Neural progenitor cell (in vitro differentiated cells): ENCODE measurements at regions not wholly inside any gene's neighbourhood (a gene's known extent, or its start where the extent isn't known, plus 50 kb on each side); places are given as distances from the start of the nearest gene placed in this dataset.
A peak's percentile ranks its signal among the peaks of the same experiment; 100 is the strongest.

Source experiments
- DNase-seq: peaks from one replicate; pipeline ENCODE4 v3.0.0-alpha.2; 2016; ENCODE audit warnings: low spot score
- H2AFZ ChIP-seq: fragments of 200-600 bp; sonication (generic); replicated peaks from 2 replicates; pipeline ENCODE4 v1.6.1; 2016; ENCODE audit warnings: antibody characterized with exemption
- H3F3A ChIP-seq: fragments of 200-600 bp; sonication (generic); 2 replicates; pipeline ENCODE4 v1.6.1; 2016; ENCODE audit warnings: antibody characterized with exemption, low read depth
- H3K27ac ChIP-seq: fragments of 200-600 bp; sonication (generic); 2 replicates; pipeline ENCODE4 v1.5.1; 2016; ENCODE audit warnings: mild to moderate bottlenecking
- H3K27me3 ChIP-seq: fragments of 200-600 bp; sonication (generic); 2 replicates; pipeline ENCODE4 v1.6.1; 2016; ENCODE audit warnings: mild to moderate bottlenecking, moderate library complexity
- H3K36me3 ChIP-seq: fragments of 200-600 bp; sonication (generic); 2 replicates; pipeline ENCODE4 v1.5.1; 2016
- H3K4me1 ChIP-seq: fragments of 200-600 bp; sonication (generic); 2 replicates; pipeline ENCODE4 v1.6.1; 2016; ENCODE audit warnings: mixed run types
- H3K4me2 ChIP-seq: fragments of 200-600 bp; sonication (generic); 2 replicates; pipeline ENCODE4 v1.6.1; 2016
- H3K4me3 ChIP-seq: fragments of 200-600 bp; sonication (generic); 2 replicates; pipeline ENCODE4 v1.5.1; 2016
- H3K79me2 ChIP-seq: fragments of 200-600 bp; sonication (generic); 2 replicates; pipeline ENCODE4 v1.6.1; 2016; ENCODE audit warnings: low read depth
- H3K9ac ChIP-seq: fragments of 200-600 bp; sonication (generic); 2 replicates; pipeline ENCODE4 v1.6.1; 2016
- H3K9me3 ChIP-seq: fragments of 200-600 bp; sonication (generic); 2 replicates; pipeline ENCODE4 v1.5.1; 2016; ENCODE audit warnings: low read depth
- H4K20me1 ChIP-seq: fragments of 200-600 bp; sonication (generic); 2 replicates; pipeline ENCODE4 v1.6.1; 2016; ENCODE audit warnings: low read depth
- H3K27ac Mint-ChIP-seq: 3 replicates; pipeline ENCODE4 v1.8.0; 2021; ENCODE audit warnings: mixed read lengths
- H3K27me3 Mint-ChIP-seq: 2 replicates; pipeline ENCODE4 v1.8.0; 2022; ENCODE audit warnings: low read depth, mild to moderate bottlenecking, inconsistent platforms, moderate library complexity, mixed read lengths; ENCODE audit not compliant: insufficient read depth
- H3K36me3 Mint-ChIP-seq: 3 replicates; pipeline ENCODE4 v1.8.0; 2021; ENCODE audit warnings: mixed read lengths
- H3K4me1 Mint-ChIP-seq: 3 replicates; pipeline ENCODE4 v1.8.0; 2021; ENCODE audit warnings: mixed read lengths
- H3K4me3 Mint-ChIP-seq: 3 replicates; pipeline ENCODE4 v1.8.0; 2021; ENCODE audit warnings: mild to moderate bottlenecking, moderate library complexity, mixed read lengths
- H3K9me3 Mint-ChIP-seq: 3 replicates; pipeline ENCODE4 v1.8.0; 2020; ENCODE audit warnings: mixed read lengths
- EZH2 ChIP-seq: fragments of 200-600 bp; sonication (generic); IDR thresholded peaks from 2 replicates; pipeline ENCODE4 v1.6.1; 2017; ENCODE audit warnings: antibody characterized with exemption, mild to moderate bottlenecking, moderate library complexity
- EZH2phosphoT487 ChIP-seq: fragments of 200-600 bp; sonication (generic); IDR thresholded peaks from 2 replicates; pipeline ENCODE4 v1.6.1; 2017; ENCODE audit warnings: antibody characterized with exemption
- TF ChIP-seq, protein P1 (sequence below): fragments of 200-600 bp; sonication (generic); IDR thresholded peaks from 2 replicates; pipeline ENCODE4 v1.5.1; 2017; ENCODE audit warnings: antibody characterized with exemption, mild to moderate bottlenecking

DNA sequence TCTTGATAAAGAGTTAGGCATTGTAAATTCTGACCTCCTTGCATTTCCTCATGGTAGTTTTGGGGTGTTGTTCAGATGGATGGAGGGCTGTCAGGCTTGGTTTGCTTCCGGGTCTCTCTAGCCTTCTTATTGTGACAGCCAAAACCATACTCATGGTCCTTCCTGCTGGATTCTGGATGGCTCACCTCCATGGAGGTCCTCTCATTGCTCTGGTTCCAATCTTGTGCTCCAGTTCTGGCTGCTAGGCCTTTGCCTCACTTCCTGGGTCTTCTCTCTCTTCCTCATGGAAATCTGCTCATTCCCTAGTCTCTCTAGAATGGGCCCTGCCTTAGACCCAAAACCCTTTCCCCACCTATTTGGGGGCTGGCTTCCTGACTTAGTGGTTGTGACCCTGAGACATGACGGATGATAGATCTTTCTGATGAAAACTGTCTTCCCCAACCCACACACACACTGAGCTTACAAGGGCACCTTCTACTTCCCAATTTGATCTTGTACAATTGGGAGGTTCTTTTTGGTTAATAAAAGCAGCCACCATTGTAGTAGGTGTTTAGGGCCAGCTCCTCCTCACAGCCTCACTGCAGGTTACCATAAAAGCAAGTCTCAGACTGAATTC lies 66.2 kb upstream of the XCR1 start:
- Histone ChIP-seq H3K27ac (no peak overlapping the region), H3K9me3 (no peaks in the 10 kb centered on the region), H2AFZ (no peak overlapping the region), H4K20me1 (no peaks in the 10 kb centered on the region), H3F3A (no peaks in the 10 kb centered on the region), H3K27me3 (no peaks in the 10 kb centered on the region), H3K4me1 (no peaks in the 10 kb centered on the region), H3K79me2 (no peaks in the 10 kb centered on the region), H3K36me3 (no peaks in the 10 kb centered on the region), H3K9ac (no peak overlapping the region), H3K4me2 (no peak overlapping the region), H3K4me3 (no peak overlapping the region)
- H3K27ac Mint-ChIP-seq, result no peak overlapping the region
- H3K36me3 Mint-ChIP-seq, result no peaks in the 10 kb centered on the region
- peaks cover 2% of the 10 kb centered on the region for H3K27me3 Mint-ChIP-seq
- no peak for TF ChIP-seq EZH2phosphoT487
- TF ChIP-seq, protein P1, sequence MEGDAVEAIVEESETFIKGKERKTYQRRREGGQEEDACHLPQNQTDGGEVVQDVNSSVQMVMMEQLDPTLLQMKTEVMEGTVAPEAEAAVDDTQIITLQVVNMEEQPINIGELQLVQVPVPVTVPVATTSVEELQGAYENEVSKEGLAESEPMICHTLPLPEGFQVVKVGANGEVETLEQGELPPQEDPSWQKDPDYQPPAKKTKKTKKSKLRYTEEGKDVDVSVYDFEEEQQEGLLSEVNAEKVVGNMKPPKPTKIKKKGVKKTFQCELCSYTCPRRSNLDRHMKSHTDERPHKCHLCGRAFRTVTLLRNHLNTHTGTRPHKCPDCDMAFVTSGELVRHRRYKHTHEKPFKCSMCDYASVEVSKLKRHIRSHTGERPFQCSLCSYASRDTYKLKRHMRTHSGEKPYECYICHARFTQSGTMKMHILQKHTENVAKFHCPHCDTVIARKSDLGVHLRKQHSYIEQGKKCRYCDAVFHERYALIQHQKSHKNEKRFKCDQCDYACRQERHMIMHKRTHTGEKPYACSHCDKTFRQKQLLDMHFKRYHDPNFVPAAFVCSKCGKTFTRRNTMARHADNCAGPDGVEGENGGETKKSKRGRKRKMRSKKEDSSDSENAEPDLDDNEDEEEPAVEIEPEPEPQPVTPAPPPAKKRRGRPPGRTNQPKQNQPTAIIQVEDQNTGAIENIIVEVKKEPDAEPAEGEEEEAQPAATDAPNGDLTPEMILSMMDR, result no peak
- no peak for TF ChIP-seq EZH2
- no peak overlapping the region for H3K4me3 Mint-ChIP-seq
- H3K4me1 Mint-ChIP-seq, result no peaks in the 10 kb centered on the region
- H3K9me3 Mint-ChIP-seq, result no peaks in the 10 kb centered on the region
- DNase-seq, result no peak

GRCh38 chr3:46092702-46093080 lies 65.4 kb upstream of the XCR1 start:
- H3K9me3 Mint-ChIP-seq, result no peaks in the 10 kb centered on the region
- TF ChIP-seq EZH2phosphoT487 (no peak), EZH2 (no peak)
- TF ChIP-seq, protein P1, result no peak
- H3K9me3 ChIP-seq, result no peaks in the 10 kb centered on the region
- H3K4me3 Mint-ChIP-seq, result no peak overlapping the region
- H3K4me1 ChIP-seq, result no peaks in the 10 kb centered on the region
- no peak overlapping the region for H2AFZ ChIP-seq
- no peaks in the 10 kb centered on the region for H3K79me2 ChIP-seq
- H3F3A ChIP-seq, result no peaks in the 10 kb centered on the region
- H3K27ac ChIP-seq, result no peak overlapping the region
- no peak overlapping the region for H3K4me3 ChIP-seq
- H3K4me2 ChIP-seq, result no peak overlapping the region
- H3K27me3 Mint-ChIP-seq, result peaks cover 2% of the 10 kb centered on the region
- no peaks in the 10 kb centered on the region for H3K36me3 Mint-ChIP-seq
- no peak overlapping the region for H3K27ac Mint-ChIP-seq
- H3K9ac ChIP-seq, result no peak overlapping the region
- no peaks in the 10 kb centered on the region for H3K36me3 ChIP-seq
- no peaks in the 10 kb centered on the region for H3K4me1 Mint-ChIP-seq
- H4K20me1 ChIP-seq, result no peaks in the 10 kb centered on the region
- H3K27me3 ChIP-seq, result no peaks in the 10 kb centered on the region
- no peak for DNase-seq

DNA sequence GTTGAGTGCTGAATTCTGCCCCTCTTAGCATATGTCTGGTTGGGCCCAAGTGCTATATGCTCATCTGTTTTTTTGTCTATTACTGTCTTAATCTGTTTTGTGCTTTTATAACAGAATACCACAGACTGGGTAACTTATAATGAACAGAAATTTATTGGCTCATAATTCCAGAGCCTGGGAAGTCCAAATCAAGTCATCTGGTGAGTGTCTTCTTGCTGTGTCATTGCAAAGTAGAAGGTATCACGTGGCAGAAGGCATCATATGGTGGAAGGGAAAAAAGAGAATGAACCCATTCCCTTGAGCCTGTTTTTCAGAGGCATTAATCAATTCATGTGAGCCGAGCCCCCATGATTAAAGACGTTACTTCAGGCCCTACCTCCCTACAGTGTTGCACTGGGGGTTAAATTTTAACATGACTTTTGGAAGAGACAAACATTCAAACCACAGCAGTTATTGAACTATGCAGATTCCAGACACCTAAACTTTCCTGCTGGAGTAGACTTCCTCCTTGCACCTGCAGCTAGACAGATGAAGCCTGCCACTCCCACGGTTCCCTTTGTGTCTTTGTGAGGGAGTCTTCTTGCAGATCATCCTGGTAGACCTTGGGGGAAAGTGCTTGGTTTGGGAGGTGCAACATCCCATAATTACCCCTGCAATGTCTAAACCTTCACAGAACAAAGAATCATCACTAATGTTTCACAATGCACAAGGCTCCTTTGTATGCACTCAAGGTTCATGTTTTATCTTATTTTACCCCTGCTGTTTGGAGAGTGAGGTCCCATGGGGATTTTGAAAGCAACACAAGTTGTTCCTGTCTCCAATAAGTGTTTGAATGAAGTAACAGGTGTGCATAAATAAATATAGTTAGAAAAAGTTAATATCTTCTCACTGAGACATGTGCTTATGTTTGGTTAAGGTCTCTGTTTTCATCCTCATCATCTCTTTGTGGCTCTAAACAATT lies 64.7 kb upstream of the XCR1 start:
- Histone ChIP-seq H3K27me3 (no peaks in the 10 kb centered on the region), H3F3A (no peaks in the 10 kb centered on the region), H3K4me2 (no peak overlapping the region), H3K79me2 (no peaks in the 10 kb centered on the region), H3K4me3 (no peak overlapping the region), H4K20me1 (no peaks in the 10 kb centered on the region), H3K9ac (no peak overlapping the region), H3K27ac (no peak overlapping the region), H3K9me3 (no peaks in the 10 kb centered on the region), H3K4me1 (no peaks in the 10 kb centered on the region), H2AFZ (peak overlapping the region; percentile 26), H3K36me3 (no peaks in the 10 kb centered on the region)
- DNase-seq, result no peak
- Mint-ChIP-seq H3K27me3 (peaks cover 2% of the 10 kb centered on the region), H3K9me3 (no peaks in the 10 kb centered on the region), H3K4me3 (no peak overlapping the region), H3K27ac (no peak overlapping the region), H3K4me1 (no peaks in the 10 kb centered on the region), H3K36me3 (no peaks in the 10 kb centered on the region)
- TF ChIP-seq EZH2phosphoT487 (no peak), EZH2 (no peak)
- TF ChIP-seq, protein P1, result no peak
